ENCODE measurements at regions not wholly inside any gene's neighbourhood (a gene's known extent, or its start where the extent isn't known, plus 50 kb on each side); places are given as distances from the start of the nearest gene placed in this dataset.

GRCh38 chr11:104337273-104337672, 173.3 kb upstream of the PDGFD start:
- ChIA-PET CTCF (interaction anchor here (1.0 to 1.1 kb wide), 2 partner anchors 8 to 49 kb away, joined by 3 read pairs; no protein-coding TSS in a partner anchor), POLR2A (no interaction called here)
- no peak for DNase-seq (ENCODE audit: extremely low spot score)
- no peak for TF ChIP-seq CTCF (IDR thresholded peaks at IDR 0.05; ENCODE audit: control extremely low read depth, extremely low read depth, low read depth, missing control alignments)

GRCh38 chr11:104333977-104334376, 170.0 kb upstream of the PDGFD start:
- CTCF ChIA-PET = interaction anchor here (1.0 to 1.1 kb wide), 2 partner anchors 11 to 24 kb away, joined by 3 read pairs; no protein-coding TSS in a partner anchor
- POLR2A ChIA-PET = no interaction called here
- TF ChIP-seq CTCF (IDR thresholded peaks at IDR 0.05; ENCODE audit: control extremely low read depth, extremely low read depth, low read depth, missing control alignments) = no peak
- DNase-seq (ENCODE audit: extremely low spot score) = no peak

GRCh38 chr11:104332110-104332509, 168.2 kb upstream of the PDGFD start:
- DNase-seq (ENCODE audit: extremely low spot score) = no peak
- TF ChIP-seq CTCF (IDR thresholded peaks at IDR 0.05; ENCODE audit: control extremely low read depth, extremely low read depth, low read depth, missing control alignments) = peak; percentile 17
- ChIA-PET POLR2A (no interaction called here), CTCF (interaction anchor here (0.8 to 1.6 kb wide), 6 partner anchors 15 to 650 kb away, joined by 3 to 4 read pairs (median 3); no protein-coding TSS in a partner anchor)

- POLR2A ChIA-PET = no interaction called here
- no peak for DNase-seq (ENCODE audit: extremely low spot score)
- TF ChIP-seq CTCF (IDR thresholded peaks at IDR 0.05; ENCODE audit: control extremely low read depth, extremely low read depth, low read depth, missing control alignments) = no peak
- CTCF ChIA-PET = interaction anchor here (1.1 kb wide), 1 partner anchor 9 kb away, joined by 3 read pairs; no protein-coding TSS in a partner anchor
These were observed 165.2 kb upstream of the PDGFD start for GRCh38 chr11:104329078-104329665.

GRCh38 chr11:104328512-104328907, 164.6 kb upstream of the PDGFD start:
- CTCF ChIA-PET = no interaction called here

GRCh38 chr11:104327861-104328511, 164.0 kb upstream of the PDGFD start:
- POLR2A ChIA-PET = no interaction called here
- no peak for TF ChIP-seq CTCF (IDR thresholded peaks at IDR 0.05; ENCODE audit: control extremely low read depth, extremely low read depth, low read depth, missing control alignments)
- no peak for DNase-seq (ENCODE audit: extremely low spot score)
- CTCF ChIA-PET = no interaction called here

More at GRCh38 chr11:104328512-104328907, 164.6 kb upstream of the PDGFD start:
- DNase-seq (ENCODE audit: extremely low spot score) = no peak
- POLR2A ChIA-PET = no interaction called here
- no peak for TF ChIP-seq CTCF (IDR thresholded peaks at IDR 0.05; ENCODE audit: control extremely low read depth, extremely low read depth, low read depth, missing control alignments)

All from GM10248 (cell line).